Prostate gland (tissue), 2 donors: ENCODE measurements at regions not wholly inside any gene's neighbourhood (a gene's known extent, or its start where the extent isn't known, plus 50 kb on each side); places are given as distances from the start of the nearest gene placed in this dataset.

ENCODE experiments used
- POLR2A ChIP-seq: fragments of 450-650 bp; IDR thresholded peaks from one replicate; pipeline ENCODE4 v1.6.1; 2016; ENCODE audit warnings: antibody characterized with exemption, mild to moderate bottlenecking
- POLR2AphosphoS5 ChIP-seq: sonication (generic); formaldehyde crosslinking; IDR thresholded peaks from one replicate; pipeline ENCODE4 v1.6.1; 2017; ENCODE audit warnings: antibody characterized with exemption
- TF ChIP-seq, protein P1 (sequence below), 4 experiments: fragments of 200-600 bp in 2 of 4; fragments of 450-650 bp in 2 of 4; sonication (generic) in 2 of 4; IDR thresholded peaks; 1 replicate in 3 of 4; 2 replicates in 1 of 4; pipeline ENCODE4 v1.5.1; 2016 to 2019; ENCODE audit warnings: antibody characterized with exemption in 4 of 4, mild to moderate bottlenecking in 2 of 4, moderate library complexity in 2 of 4

DNA sequence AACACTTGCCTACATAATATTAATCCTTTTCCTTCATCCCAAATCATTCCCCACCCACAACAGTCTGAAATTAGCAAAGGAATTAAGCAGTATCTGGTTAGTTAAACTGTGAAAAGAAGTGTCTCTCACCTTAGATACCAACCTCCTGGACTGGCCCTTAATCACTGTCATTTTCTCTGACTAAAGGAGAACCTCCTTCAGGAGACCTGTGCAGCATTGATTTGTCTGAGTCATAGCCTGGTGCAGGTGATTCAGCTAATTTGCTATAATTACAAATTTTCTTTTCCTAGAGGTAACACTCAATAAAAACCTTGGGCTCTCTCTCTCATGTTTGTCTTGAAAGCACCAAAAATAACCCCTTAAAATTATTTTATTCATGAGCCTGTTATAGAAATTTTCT, 279.8 kb upstream of the SEMA6D start:
- TF ChIP-seq POLR2A = no peak
- TF ChIP-seq, protein P1, sequence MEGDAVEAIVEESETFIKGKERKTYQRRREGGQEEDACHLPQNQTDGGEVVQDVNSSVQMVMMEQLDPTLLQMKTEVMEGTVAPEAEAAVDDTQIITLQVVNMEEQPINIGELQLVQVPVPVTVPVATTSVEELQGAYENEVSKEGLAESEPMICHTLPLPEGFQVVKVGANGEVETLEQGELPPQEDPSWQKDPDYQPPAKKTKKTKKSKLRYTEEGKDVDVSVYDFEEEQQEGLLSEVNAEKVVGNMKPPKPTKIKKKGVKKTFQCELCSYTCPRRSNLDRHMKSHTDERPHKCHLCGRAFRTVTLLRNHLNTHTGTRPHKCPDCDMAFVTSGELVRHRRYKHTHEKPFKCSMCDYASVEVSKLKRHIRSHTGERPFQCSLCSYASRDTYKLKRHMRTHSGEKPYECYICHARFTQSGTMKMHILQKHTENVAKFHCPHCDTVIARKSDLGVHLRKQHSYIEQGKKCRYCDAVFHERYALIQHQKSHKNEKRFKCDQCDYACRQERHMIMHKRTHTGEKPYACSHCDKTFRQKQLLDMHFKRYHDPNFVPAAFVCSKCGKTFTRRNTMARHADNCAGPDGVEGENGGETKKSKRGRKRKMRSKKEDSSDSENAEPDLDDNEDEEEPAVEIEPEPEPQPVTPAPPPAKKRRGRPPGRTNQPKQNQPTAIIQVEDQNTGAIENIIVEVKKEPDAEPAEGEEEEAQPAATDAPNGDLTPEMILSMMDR (IDR thresholded peaks at IDR 0.05) = no peak
- no peak for TF ChIP-seq POLR2AphosphoS5
